ENCODE measurements at regions not wholly inside any gene's neighbourhood (a gene's known extent, or its start where the extent isn't known, plus 50 kb on each side); places are given as distances from the start of the nearest gene placed in this dataset.

DNA sequence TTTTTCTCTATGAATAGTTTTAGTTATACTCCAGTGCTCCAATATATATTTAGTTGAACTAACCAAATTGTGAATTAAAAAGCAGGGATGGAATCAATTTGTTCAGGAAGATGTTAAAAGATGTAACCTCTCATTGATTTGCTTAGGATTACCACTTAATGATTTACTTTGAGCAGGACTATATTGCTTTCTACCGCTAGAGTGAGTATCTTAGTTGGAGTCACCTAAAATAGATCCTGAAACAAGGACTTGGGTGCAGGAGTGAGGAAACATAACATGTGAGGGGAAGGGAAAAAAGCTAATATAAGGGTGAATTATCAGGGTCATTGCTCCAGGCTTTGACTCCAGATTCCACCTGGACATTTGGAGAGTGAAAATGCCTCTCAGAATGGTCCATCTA, 2277.4 kb upstream of the C9orf72 start:
- no peak overlapping the region for H3K4me3 ChIP-seq (ENCODE audit: low read depth, low read length)
- TF ChIP-seq, protein P1, sequence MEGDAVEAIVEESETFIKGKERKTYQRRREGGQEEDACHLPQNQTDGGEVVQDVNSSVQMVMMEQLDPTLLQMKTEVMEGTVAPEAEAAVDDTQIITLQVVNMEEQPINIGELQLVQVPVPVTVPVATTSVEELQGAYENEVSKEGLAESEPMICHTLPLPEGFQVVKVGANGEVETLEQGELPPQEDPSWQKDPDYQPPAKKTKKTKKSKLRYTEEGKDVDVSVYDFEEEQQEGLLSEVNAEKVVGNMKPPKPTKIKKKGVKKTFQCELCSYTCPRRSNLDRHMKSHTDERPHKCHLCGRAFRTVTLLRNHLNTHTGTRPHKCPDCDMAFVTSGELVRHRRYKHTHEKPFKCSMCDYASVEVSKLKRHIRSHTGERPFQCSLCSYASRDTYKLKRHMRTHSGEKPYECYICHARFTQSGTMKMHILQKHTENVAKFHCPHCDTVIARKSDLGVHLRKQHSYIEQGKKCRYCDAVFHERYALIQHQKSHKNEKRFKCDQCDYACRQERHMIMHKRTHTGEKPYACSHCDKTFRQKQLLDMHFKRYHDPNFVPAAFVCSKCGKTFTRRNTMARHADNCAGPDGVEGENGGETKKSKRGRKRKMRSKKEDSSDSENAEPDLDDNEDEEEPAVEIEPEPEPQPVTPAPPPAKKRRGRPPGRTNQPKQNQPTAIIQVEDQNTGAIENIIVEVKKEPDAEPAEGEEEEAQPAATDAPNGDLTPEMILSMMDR (IDR thresholded peaks at IDR 0.05; ENCODE audit: insufficient read depth, low read length) = no peak
- DNase-seq (ENCODE audit: low read depth) = no peak

DNA sequence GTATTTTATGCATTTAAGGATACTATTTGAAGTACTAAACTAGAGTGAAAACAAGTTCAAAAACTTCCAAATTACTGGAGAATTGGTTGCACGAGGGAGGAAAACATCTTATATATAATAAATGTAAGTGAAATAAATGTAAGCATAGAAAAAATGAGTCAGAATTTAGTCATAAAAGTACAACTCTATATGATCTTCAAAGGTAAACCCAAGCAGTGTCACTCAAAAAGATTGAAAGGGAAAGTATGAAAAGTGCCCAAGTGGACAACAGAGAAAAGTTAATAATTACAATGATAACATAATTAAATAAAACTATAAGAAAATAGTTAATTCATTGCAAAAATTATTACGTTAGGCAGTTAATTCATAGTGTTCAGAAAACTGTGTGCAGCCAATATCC, 2288.5 kb upstream of the C9orf72 start:
- TF ChIP-seq, protein P1 (IDR thresholded peaks at IDR 0.05; ENCODE audit: insufficient read depth, low read length) = no peak
- no peak overlapping the region for H3K4me3 ChIP-seq (ENCODE audit: low read depth, low read length)
- DNase-seq (ENCODE audit: low read depth) = no peak

DNA sequence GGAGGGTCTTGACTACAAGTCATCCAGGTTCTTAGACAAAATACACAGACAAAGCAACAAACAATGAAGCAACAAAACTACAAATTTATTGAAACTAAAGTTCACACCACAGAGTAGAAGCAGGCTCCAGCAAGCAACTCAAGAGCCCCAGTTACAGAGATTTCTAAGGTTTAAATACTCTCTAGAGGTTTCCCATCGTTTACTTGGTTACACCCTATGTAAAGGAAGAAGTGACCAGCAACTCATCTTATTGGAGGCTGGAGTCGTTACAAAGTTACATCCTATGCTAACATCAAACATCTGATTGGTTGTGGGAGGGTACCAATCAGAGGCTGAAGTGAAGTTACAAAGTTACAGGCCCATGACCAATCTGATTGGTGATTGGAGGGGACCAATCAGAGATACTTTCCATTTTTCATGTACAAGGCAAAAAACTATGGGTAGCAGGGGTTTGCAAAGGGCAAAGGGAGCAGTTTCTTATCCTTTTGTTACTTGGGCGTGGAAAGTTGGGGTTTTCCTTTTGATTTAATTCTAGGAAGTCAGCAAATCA, 2292.6 kb upstream of the C9orf72 start:
- DNase-seq (ENCODE audit: low read depth) = no peak
- no peak overlapping the region for H3K4me3 ChIP-seq (ENCODE audit: low read depth, low read length)
- TF ChIP-seq, protein P1 (IDR thresholded peaks at IDR 0.05; ENCODE audit: insufficient read depth, low read length) = no peak

DNA sequence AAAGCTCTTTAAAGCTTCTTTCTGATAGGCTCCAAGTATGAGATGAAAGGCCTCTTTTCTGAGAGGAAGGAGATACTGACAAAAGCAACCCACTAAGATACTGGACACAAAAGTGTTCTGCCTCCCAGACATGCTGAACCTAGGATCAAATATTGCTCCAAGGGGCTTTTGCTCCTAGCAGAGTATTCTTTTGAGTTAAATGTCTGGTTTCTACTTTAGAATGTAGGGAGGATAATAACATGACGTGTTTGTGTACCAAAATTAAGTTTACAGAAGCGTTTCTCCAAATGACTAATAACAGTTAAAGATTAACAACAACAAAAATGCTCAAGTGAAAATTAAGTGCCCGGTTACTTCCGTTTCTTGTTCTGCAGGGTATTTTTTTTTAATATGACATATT, 2293.3 kb upstream of the C9orf72 start:
- H3K4me3 ChIP-seq (ENCODE audit: low read depth, low read length) = no peak overlapping the region
- no peak for DNase-seq (ENCODE audit: low read depth)
- TF ChIP-seq, protein P1 (IDR thresholded peaks at IDR 0.05; ENCODE audit: insufficient read depth, low read length) = no peak

DNA sequence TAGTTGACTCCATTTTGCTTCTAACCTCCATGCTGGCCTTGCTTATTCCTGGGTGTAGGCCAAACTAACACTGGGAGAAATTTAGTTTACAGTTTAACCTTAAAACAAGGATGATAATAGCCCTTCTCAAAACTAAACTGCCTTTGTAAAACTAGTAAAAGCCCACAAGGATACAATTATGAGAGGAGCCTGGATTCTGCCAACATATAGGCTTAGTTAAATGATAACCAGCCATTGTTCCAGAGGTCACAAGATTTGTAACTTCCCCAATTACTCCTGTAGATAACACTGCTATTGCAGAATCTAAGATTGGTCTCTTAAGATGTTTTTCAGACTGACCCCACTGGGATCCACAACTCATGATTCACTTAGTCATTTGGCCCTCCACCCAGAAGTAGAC, 2300.3 kb upstream of the C9orf72 start:
- H3K4me3 ChIP-seq (ENCODE audit: low read depth, low read length) = no peak overlapping the region
- TF ChIP-seq, protein P1 (IDR thresholded peaks at IDR 0.05; ENCODE audit: insufficient read depth, low read length) = no peak
- DNase-seq (ENCODE audit: low read depth) = no peak

DNA sequence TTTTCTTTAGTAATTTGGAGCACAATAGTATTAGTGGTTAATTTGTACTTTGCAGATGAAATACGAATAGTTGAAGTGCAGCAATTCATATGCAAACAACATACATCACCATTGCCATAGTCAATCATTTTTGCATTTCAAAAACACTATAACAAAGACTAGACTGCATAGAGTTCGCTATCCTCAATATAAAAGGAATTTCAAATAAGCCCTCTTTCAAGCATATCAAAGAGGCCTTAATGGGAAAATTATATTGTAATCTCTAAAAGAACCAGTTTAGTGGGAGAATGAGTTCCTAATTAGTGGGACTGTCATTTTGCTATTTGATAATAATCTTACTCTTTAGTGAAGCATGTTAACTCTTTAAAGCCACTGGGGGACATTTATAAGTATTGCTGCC, 2302.3 kb upstream of the C9orf72 start:
- DNase-seq (ENCODE audit: low read depth) = no peak
- H3K4me3 ChIP-seq (ENCODE audit: low read depth, low read length) = no peak overlapping the region
- TF ChIP-seq, protein P1 (IDR thresholded peaks at IDR 0.05; ENCODE audit: insufficient read depth, low read length) = no peak

DNA sequence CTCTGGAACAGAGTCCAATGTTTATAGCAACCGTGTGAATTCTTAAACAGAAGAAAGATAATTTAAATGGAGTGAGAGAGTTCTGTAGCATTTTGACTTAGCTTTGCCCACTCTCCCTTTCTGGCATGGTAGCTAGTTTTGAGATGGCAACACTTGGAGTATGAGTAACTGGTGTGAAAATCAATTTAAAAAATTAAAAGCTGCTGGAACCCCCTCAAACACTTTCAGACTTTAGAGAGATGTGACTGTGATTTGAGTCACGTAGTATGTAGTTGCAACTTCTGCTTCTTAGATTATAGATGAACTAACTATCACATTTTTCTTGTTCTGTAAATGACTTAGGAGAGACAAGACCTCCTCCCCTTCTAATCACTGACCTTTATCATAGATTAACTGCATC, 2309.5 kb upstream of the C9orf72 start:
- H3K4me3 ChIP-seq (ENCODE audit: low read depth, low read length) = no peak overlapping the region
- TF ChIP-seq, protein P1 (IDR thresholded peaks at IDR 0.05; ENCODE audit: insufficient read depth, low read length) = no peak
- no peak for DNase-seq (ENCODE audit: low read depth)
